ENCODE measurements at regions not wholly inside any gene's neighbourhood (a gene's known extent, or its start where the extent isn't known, plus 50 kb on each side); places are given as distances from the start of the nearest gene placed in this dataset.
A peak's percentile ranks its signal among the peaks of the same experiment; 100 is the strongest.

GRCh38 chr6:79762370-79762769, 131.2 kb downstream of the SH3BGRL2 start:
- TF ChIP-seq TEAD4 (IDR thresholded peaks at IDR 0.05) (no peak), USF1 (IDR thresholded peaks at IDR 0.05) (peak; percentile 65), RAD21 (IDR thresholded peaks at IDR 0.05; ENCODE audit: low read depth) (no peak), ZBTB7A (IDR thresholded peaks at IDR 0.05; ENCODE audit: low read depth) (no peak), TAF1 (IDR thresholded peaks at IDR 0.05; ENCODE audit: low read depth) (no peak), CEBPB (IDR thresholded peaks at IDR 0.05) (no peak)

GRCh38 chr6:79756496-79756895, 125.4 kb downstream of the SH3BGRL2 start:
- TF ChIP-seq REST (IDR thresholded peaks at IDR 0.05; ENCODE audit: low read depth) (no peak), EGR1 (IDR thresholded peaks at IDR 0.05) (no peak), TCF12 (IDR thresholded peaks at IDR 0.05; ENCODE audit: low read depth) (no peak), CEBPB (IDR thresholded peaks at IDR 0.05) (no peak), EP300 (IDR thresholded peaks at IDR 0.05; ENCODE audit: borderline replicate concordance) (no peak), RAD21 (IDR thresholded peaks at IDR 0.05; ENCODE audit: low read depth) (no peak), TAF1 (IDR thresholded peaks at IDR 0.05; ENCODE audit: low read depth) (no peak), ZBTB7A (IDR thresholded peaks at IDR 0.05; ENCODE audit: low read depth) (no peak), FOXM1 (IDR thresholded peaks at IDR 0.05; ENCODE audit: borderline replicate concordance, low read depth) (no peak)

GRCh38 chr6:79755967-79756366, 124.8 kb downstream of the SH3BGRL2 start:
- TF ChIP-seq REST (IDR thresholded peaks at IDR 0.05; ENCODE audit: low read depth) = no peak
- no peak for TF ChIP-seq EP300 (IDR thresholded peaks at IDR 0.05; ENCODE audit: borderline replicate concordance)
- no peak for TF ChIP-seq CEBPB (IDR thresholded peaks at IDR 0.05)
- TF ChIP-seq MAX (IDR thresholded peaks at IDR 0.05) = no peak
- TF ChIP-seq ZBTB7A (IDR thresholded peaks at IDR 0.05; ENCODE audit: low read depth) = no peak
- no peak for TF ChIP-seq CREB1 (IDR thresholded peaks at IDR 0.05; ENCODE audit: low read depth)
- no peak for TF ChIP-seq NFIC (IDR thresholded peaks at IDR 0.05)
- no peak for TF ChIP-seq TAF1 (IDR thresholded peaks at IDR 0.05; ENCODE audit: low read depth)
- no peak for TF ChIP-seq YY1 (IDR thresholded peaks at IDR 0.05; ENCODE audit: low read depth)
- no peak for TF ChIP-seq USF1 (IDR thresholded peaks at IDR 0.05)
- no peak for TF ChIP-seq EGR1 (IDR thresholded peaks at IDR 0.05)
- TF ChIP-seq FOXM1 (IDR thresholded peaks at IDR 0.05; ENCODE audit: borderline replicate concordance, low read depth) = no peak
- TF ChIP-seq TCF12 (IDR thresholded peaks at IDR 0.05; ENCODE audit: low read depth) = no peak
- TF ChIP-seq RAD21 (IDR thresholded peaks at IDR 0.05; ENCODE audit: low read depth) = no peak
- no peak for TF ChIP-seq TEAD4 (IDR thresholded peaks at IDR 0.05)

Measured in Ishikawa (cell line).